K562 (cell line): ENCODE measurements at regions not wholly inside any gene's neighbourhood (a gene's known extent, or its start where the extent isn't known, plus 50 kb on each side); places are given as distances from the start of the nearest gene placed in this dataset.

Experiments used
- ATAC-seq: fragments of 200-7000 bp; cut with Tn5 transposase; 3 replicates; pipeline ENCODE4 v1.9.1; 2020; ENCODE audit warnings: moderate library complexity
- BruUV-seq: library from RNA; stranded (reverse); fragments of 400-500 nt; replicated peaks from 2 replicates; lab custom pipeline; 2021; lab: Mats Ljungman, UMichigan
- CTCF ChIA-PET: fragments of 300-600 bp; formaldehyde crosslinking; extraction: SDS; loops from one replicate; lab custom pipeline; 2021; ENCODE audit warnings: low intra/inter-chr PET ratio; lab: Yijun Ruan, JAX
- POLR2A ChIA-PET: fragments of 300-600, 350-650 bp; sonication (Branson Sonifier 250); formaldehyde crosslinking; extraction: SDS; loops from one replicate; lab custom pipeline; 2021; ENCODE audit warnings: antibody characterized with exemption, inconsistent platforms; lab: Yijun Ruan, JAX
- DNase-seq, 4 experiments: peaks; one replicate each; pipeline versions ENCODE4 v3.0.0 to v3.0.0-alpha.2; 2011 to 2018; ENCODE audit warnings: low spot score in 3 of 4, mixed read lengths in 3 of 4; ENCODE audit errors: extremely low read depth in 1 of 4
- FAIRE-seq: peaks from 2 replicates; lab custom pipeline; 2011; peaks lifted over from hg19 to GRCh38; lab: Jason Lieb, UNC
- H2AFZ ChIP-seq: 2 replicates; pipeline ENCODE4 v1.6.0; 2011; ENCODE audit warnings: low read depth, low read length, control low read depth, inconsistent platforms
- H3K27ac ChIP-seq: fragments of 200-600 bp; 3 replicates; pipeline ENCODE4 v1.8.0; 2011; ENCODE audit warnings: low read depth, mild to moderate bottlenecking, control low read depth, inconsistent platforms, low read length, moderate library complexity, mixed read lengths; ENCODE audit errors: extremely low read depth
- H3K27me3 ChIP-seq, 2 experiments: fragments of 300-600 bp in 1 of 2; 2 replicates in 1 of 2; 3 replicates in 1 of 2; pipeline versions ENCODE4 v1.6.0 to v1.8.0; 2011; ENCODE audit warnings: inconsistent platforms in 2 of 2, low read length in 2 of 2, mild to moderate bottlenecking in 1 of 2, mixed read lengths in 1 of 2, moderate library complexity in 1 of 2; ENCODE audit not compliant: control insufficient read depth in 2 of 2, insufficient read depth in 2 of 2
- H3K36me3 ChIP-seq: fragments of 300-600 bp; 3 replicates; pipeline ENCODE4 v1.8.0; 2011; ENCODE audit warnings: mild to moderate bottlenecking, low read length, inconsistent platforms; ENCODE audit not compliant: control insufficient read depth, insufficient read depth
- H3K4me1 ChIP-seq, 2 experiments: fragments of 200-600 bp in 1 of 2; replicated peaks in 1 of 2; 2 replicates in 1 of 2; 3 replicates in 1 of 2; pipeline versions ENCODE4 v1.5.1 to v1.8.0; 2011; ENCODE audit warnings: inconsistent platforms in 2 of 2, low read length in 2 of 2, mild to moderate bottlenecking in 1 of 2, mixed read lengths in 1 of 2, moderate library complexity in 1 of 2; ENCODE audit not compliant: control insufficient read depth in 2 of 2, insufficient read depth in 2 of 2
- H3K4me2 ChIP-seq: 2 replicates; pipeline ENCODE4 v1.6.1; 2011; ENCODE audit warnings: low read length, control low read depth, inconsistent platforms, mixed read lengths; ENCODE audit not compliant: insufficient read depth
- H3K4me3 ChIP-seq: fragments of 200-600 bp; sonication (generic), shearing (Covaris generic); 2 replicates; pipeline ENCODE4 v1.5.1; 2016; ENCODE audit warnings: control low read depth, inconsistent platforms
- H3K79me2 ChIP-seq: fragments of 200-600 bp; 3 replicates; pipeline ENCODE4 v1.8.0; 2011; ENCODE audit warnings: low read length, inconsistent platforms; ENCODE audit not compliant: control insufficient read depth, insufficient read depth
- H3K9ac ChIP-seq, 2 experiments: 2 replicates each; pipeline versions ENCODE4 v1.6.0 to v1.6.1; 2011; ENCODE audit warnings: low read depth in 2 of 2, low read length in 2 of 2, control low read depth in 1 of 2, inconsistent platforms in 1 of 2, mild to moderate bottlenecking in 1 of 2, mixed read lengths in 1 of 2; ENCODE audit not compliant: insufficient read depth in 1 of 2
- H3K9me1 ChIP-seq: one replicate; pipeline ENCODE4 v1.6.0; 2011; ENCODE audit warnings: inconsistent platforms, mild to moderate bottlenecking, low read length, moderate library complexity; ENCODE audit not compliant: control insufficient read depth, insufficient read depth
- H3K9me3 ChIP-seq: replicated peaks from 2 replicates; pipeline ENCODE4 v1.5.1; 2011; ENCODE audit warnings: low read depth, low read length, inconsistent platforms; ENCODE audit not compliant: control insufficient read depth, insufficient read depth
- H4K20me1 ChIP-seq: replicated peaks from 2 replicates; pipeline ENCODE4 v1.6.1; 2011; ENCODE audit warnings: low read length, inconsistent platforms, mixed read lengths; ENCODE audit not compliant: control insufficient read depth, insufficient read depth
- CBX8 ChIP-seq: fragments of 200-600 bp; sonication (generic); IDR thresholded peaks from 2 replicates; pipeline ENCODE4 v1.6.1; 2012; ENCODE audit warnings: borderline replicate concordance, mixed run types, low read depth, mild to moderate bottlenecking, moderate library complexity, mixed read lengths, low read length, control low read depth, inconsistent platforms; ENCODE audit not compliant: poor library complexity, severe bottlenecking; ENCODE audit errors: extremely low read depth
- CHD4 ChIP-seq: fragments of 200-600 bp; sonication (generic); IDR thresholded peaks from 3 replicates; pipeline ENCODE4 v1.6.1; 2012; ENCODE audit warnings: low read depth, mild to moderate bottlenecking, mixed read lengths, low read length, inconsistent platforms; ENCODE audit not compliant: insufficient read depth, insufficient replicate concordance, poor library complexity, severe bottlenecking
- CTCF ChIP-seq, 3 experiments: IDR thresholded peaks in 2 of 3; conservative IDR thresholded peaks in 1 of 3; 2 replicates each; pipeline ENCODE4 v1.5.1; 2011 to 2012; ENCODE audit warnings: low read length in 3 of 3, mild to moderate bottlenecking in 3 of 3, control low read depth in 2 of 3, improper control_type of control experiment in 1 of 3, inconsistent platforms in 1 of 3, low read depth in 1 of 3, mixed read lengths in 1 of 3, moderate library complexity in 1 of 3; ENCODE audit not compliant: insufficient read depth in 2 of 3
- DEAF1 ChIP-seq: fragments of 450-650 bp; formaldehyde crosslinking; IDR thresholded peaks from 2 replicates; pipeline ENCODE4 v1.4.0; 2020; ENCODE audit warnings: mild to moderate bottlenecking, moderate library complexity
- E2F5 ChIP-seq: sonication (generic); formaldehyde crosslinking; IDR thresholded peaks from 2 replicates; pipeline ENCODE4 v1.8.0; 2022; ENCODE audit warnings: mild to moderate bottlenecking, missing genetic modification reagents
- EP400 ChIP-seq: fragments of 450-650 bp; IDR thresholded peaks from 2 replicates; pipeline ENCODE4 v1.6.1; 2017; ENCODE audit warnings: antibody characterized with exemption, mild to moderate bottlenecking, moderate library complexity
- GATAD2B ChIP-seq: fragments of 450-650 bp; IDR thresholded peaks from 2 replicates; pipeline ENCODE4 v1.6.1; 2017; ENCODE audit warnings: mild to moderate bottlenecking, borderline replicate concordance
- L3MBTL2 ChIP-seq: fragments of 450-650 bp; IDR thresholded peaks from 2 replicates; pipeline ENCODE4 v1.6.1; 2016; ENCODE audit warnings: mild to moderate bottlenecking, moderate library complexity
- MECOM ChIP-seq: fragments of 250-450 bp; sonication (Bioruptor Pico); IDR thresholded peaks from 2 replicates; pipeline ENCODE4 v1.8.0; 2022; ENCODE audit warnings: inconsistent platforms
- SRSF9 ChIP-seq: fragments of 200-400 bp; formaldehyde crosslinking; IDR thresholded peaks from 2 replicates; pipeline ENCODE4 v1.6.1; 2017; ENCODE audit warnings: low read depth, low read length, borderline replicate concordance
- ZKSCAN1 ChIP-seq: fragments of 150-350 bp; IDR thresholded peaks from 2 replicates; pipeline ENCODE4 v1.6.1; 2016; ENCODE audit warnings: low read depth, low read length
- ZNF224 ChIP-seq: sonication (generic); formaldehyde crosslinking; IDR thresholded peaks from 2 replicates; pipeline ENCODE4 v1.8.0; 2022; ENCODE audit warnings: mild to moderate bottlenecking, missing genetic modification reagents
- WGBS: fragments of 100-300 bp; shearing (Covaris generic); methylation state at CpG from one replicate; pipeline ENCODE4 v1.1.6; 2016; ENCODE audit warnings: low coverage, mixed read lengths; ENCODE audit not compliant: insufficient coverage; ENCODE audit errors: missing lambda C conversion rate; 5-methylcytosine and 5-hydroxymethylcytosine counted together
- in situ Hi-C: fragments of 300-500 bp; cut with MboI; formaldehyde crosslinking; loops from 4 replicates; pipeline ENCODE4 v1.15.0; 2018; ENCODE audit warnings: inconsistent platforms, mixed read lengths
- intact Hi-C: fragments of 100-400 bp; cut with micrococcal nuclease; formaldehyde crosslinking; loops from 2 replicates; pipeline ENCODE4 v1.14.2; 2022
- TF ChIP-seq, protein P1 (sequence below): fragments of 250-450 bp; sonication (Bioruptor Pico); IDR thresholded peaks from 2 replicates; pipeline ENCODE4 v1.8.0; 2022; ENCODE audit warnings: moderate library complexity, mild to moderate bottlenecking, inconsistent platforms
- TF ChIP-seq, protein P2 (sequence below): fragments of 250-450 bp; sonication (Bioruptor Pico); IDR thresholded peaks from 2 replicates; pipeline ENCODE4 v1.5.0; 2020; ENCODE audit warnings: mild to moderate bottlenecking

DNA sequence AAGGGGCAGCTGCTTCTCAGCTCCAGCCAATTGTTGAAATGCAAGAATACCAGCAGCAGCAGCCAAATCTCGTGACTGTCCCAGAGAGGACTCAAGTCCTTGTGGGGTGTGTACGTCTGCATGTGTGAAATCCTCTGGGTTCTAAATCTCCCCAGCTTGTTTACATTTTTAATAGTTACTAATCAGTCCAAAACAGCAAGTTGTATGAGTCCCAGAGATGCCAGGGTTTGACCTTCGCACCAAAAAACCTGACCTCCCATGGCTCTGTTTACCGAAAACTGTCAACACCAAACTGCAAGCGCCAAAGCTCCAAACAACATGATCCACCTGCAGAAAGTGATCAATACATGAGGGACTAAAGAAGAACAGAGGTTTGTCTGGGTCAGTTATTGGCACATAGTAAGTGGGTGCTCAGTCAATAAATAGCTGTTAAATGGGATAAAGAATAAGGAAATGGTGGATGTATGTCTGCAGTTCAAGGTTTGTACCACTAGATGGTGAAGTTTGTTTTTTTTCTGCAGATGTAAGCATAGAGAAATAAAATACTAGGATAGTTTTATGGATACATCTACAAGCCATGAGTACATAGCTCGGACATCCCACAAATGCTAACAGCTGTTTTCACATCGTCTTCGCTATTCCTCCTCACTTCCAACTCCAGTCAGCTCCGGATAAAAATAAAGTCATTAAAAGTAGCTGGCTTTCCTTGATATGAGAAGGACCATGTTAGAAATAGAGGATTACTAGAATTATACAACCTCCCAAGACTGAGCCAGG, 85.3 kb upstream of the ADRB2 start:
- H3K9ac ChIP-seq: no peak overlapping the region
- H3K27ac ChIP-seq: no peak overlapping the region
- H3K27me3 ChIP-seq: peaks cover 0 to 6% of the 10 kb centered on the region in 2 experiments; a peak in 2 of 5 replicates
- H2AFZ ChIP-seq: no peak overlapping the region
- FAIRE-seq (peak; percentile 72), DNase-seq (peak; percentile 35 to 55 (median 42)), ATAC-seq (peak; percentile 79)
- no peaks in the 10 kb centered on the region; the same call in 1 of the 2 replicates for H3K9me3 ChIP-seq
- H3K4me2 ChIP-seq: no peak overlapping the region
- no peaks in the 10 kb centered on the region for H4K20me1 ChIP-seq
- H3K79me2 ChIP-seq: no peaks in the 10 kb centered on the region
- ChIA-PET POLR2A (interaction anchor here (1.1 kb wide), 1 partner anchor 294 kb away, joined by 3 read pairs; no protein-coding TSS in a partner anchor), CTCF (interaction anchor here (0.6 to 1.6 kb wide), 7 partner anchors 10 to 516 kb away, joined by 3 to 9 read pairs (median 3); no protein-coding TSS in a partner anchor)
- intact Hi-C loops: loop anchor here (1.0 to 5.0 kb wide), 4 partner anchors 81 to 294 kb away; no protein-coding TSS in a partner anchor
- no peaks in the 10 kb centered on the region for H3K4me1 ChIP-seq
- no peaks in the 10 kb centered on the region for H3K9me1 ChIP-seq
- no peaks in the 10 kb centered on the region for H3K36me3 ChIP-seq
- in situ Hi-C loops: no loop called here
- no TSS peak for BruUV-seq
- no peak overlapping the region for H3K4me3 ChIP-seq
- 19% methylated on average over 9 of the region's 9 CpGs for WGBS
- no peak for TF ChIP-seq EP400
- no peak for TF ChIP-seq MECOM (CRISPR knock-in tag)
- no peak for TF ChIP-seq ZKSCAN1
- no peak for TF ChIP-seq SRSF9
- no peak for TF ChIP-seq CHD4
- peak; percentile 54; the same call in 1 of the 2 replicates for TF ChIP-seq DEAF1
- TF ChIP-seq ZNF224 (CRISPR knock-in tag): no peak
- TF ChIP-seq L3MBTL2: no peak
- TF ChIP-seq, protein P1, sequence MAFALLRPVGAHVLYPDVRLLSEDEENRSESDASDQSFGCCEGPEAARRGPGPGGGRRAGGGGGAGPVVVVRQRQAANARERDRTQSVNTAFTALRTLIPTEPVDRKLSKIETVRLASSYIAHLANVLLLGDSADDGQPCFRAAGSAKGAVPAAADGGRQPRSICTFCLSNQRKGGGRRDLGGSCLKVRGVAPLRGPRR (CRISPR knock-in tag): no peak
- TF ChIP-seq CTCF (IDR thresholded peaks at IDR 0.05 in 2 of 3, conservative IDR thresholded peaks at IDR 0.05 in 1 of 3; ENCODE audit: insufficient read depth in 2 of 3, low read depth in 1 of 3, low read length in 3 of 3): peak; percentile 48 to 81 (median 69); a peak in 5 of 6 replicates
- TF ChIP-seq CBX8: no peak
- TF ChIP-seq, protein P2, sequence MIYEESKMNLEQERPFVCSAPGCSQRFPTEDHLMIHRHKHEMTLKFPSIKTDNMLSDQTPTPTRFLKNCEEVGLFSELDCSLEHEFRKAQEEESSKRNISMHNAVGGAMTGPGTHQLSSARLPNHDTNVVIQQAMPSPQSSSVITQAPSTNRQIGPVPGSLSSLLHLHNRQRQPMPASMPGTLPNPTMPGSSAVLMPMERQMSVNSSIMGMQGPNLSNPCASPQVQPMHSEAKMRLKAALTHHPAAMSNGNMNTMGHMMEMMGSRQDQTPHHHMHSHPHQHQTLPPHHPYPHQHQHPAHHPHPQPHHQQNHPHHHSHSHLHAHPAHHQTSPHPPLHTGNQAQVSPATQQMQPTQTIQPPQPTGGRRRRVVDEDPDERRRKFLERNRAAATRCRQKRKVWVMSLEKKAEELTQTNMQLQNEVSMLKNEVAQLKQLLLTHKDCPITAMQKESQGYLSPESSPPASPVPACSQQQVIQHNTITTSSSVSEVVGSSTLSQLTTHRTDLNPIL (CRISPR knock-in tag): no peak
- TF ChIP-seq E2F5 (CRISPR knock-in tag): no peak
- TF ChIP-seq GATAD2B: peak; percentile 46; the same call in 1 of the 2 replicates
